NOMO-1 treated with dmso at 0.1 percent for 144 hours (cell line): ENCODE measurements at regions not wholly inside any gene's neighbourhood (a gene's known extent, or its start where the extent isn't known, plus 50 kb on each side); places are given as distances from the start of the nearest gene placed in this dataset.

ENCODE experiments used
- DNase-seq: peaks from one replicate; lab custom pipeline; 2025; ENCODE audit not compliant: unreplicated experiment; lab: John Stamatoyannopoulos, UW

DNA sequence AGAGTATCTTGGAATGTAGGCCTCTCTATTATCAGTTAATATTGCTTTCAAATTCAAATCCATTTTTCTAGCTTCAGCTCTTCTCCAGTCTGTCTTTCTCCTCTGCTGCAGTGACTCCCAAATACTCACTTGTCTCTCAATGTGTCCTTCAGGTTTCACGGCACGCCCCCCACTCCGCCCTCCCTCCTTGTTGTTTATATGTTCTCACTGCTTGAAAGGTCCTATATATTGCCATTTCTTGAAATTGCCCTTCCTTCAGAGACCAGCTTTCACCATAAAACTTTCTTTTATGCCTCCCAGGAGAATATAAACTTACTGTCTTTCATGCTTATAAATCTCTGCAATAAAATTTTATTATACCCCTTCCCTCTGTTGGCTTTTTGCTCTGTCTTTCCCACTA, 668.2 kb downstream of the CCSER2 start:
- no peak for DNase-seq

DNA sequence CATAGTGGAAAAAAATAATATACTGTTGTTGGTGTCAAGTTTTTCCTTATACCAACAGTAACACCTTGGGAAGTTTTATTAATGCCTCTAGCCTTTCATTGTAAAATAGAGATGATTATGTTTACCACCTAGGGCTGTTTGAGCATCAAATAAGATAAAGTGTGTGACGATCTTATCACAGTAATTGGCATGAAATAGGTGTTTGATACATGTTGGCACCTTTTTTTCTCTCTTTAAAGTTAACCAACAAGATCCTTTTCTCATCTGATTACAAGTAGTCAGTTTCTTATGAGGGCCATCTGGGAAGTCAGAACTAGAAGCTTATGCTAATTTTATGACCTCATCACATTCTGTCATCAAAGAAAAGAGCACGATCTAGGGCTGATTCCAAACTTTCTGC, 669.5 kb downstream of the CCSER2 start:
- no peak for DNase-seq

DNA sequence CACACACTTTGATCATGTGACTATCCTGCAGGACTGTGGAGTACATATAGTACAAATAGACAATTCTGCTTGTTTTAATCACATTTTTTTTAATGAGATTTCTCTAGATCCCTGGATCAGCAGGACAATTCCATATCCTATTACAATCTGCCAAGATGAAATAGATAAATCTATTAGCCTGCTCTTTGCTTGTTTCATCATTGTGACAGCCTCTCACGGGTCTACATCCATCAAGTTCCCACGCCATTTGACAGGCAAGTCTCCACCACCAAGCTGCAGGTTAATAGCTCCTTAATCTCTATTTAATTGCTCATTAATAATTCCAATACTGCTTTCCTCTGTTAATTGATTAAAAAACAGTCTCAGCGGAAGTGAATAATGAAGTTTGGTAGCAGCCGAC, 671.5 kb downstream of the CCSER2 start:
- no peak for DNase-seq

DNA sequence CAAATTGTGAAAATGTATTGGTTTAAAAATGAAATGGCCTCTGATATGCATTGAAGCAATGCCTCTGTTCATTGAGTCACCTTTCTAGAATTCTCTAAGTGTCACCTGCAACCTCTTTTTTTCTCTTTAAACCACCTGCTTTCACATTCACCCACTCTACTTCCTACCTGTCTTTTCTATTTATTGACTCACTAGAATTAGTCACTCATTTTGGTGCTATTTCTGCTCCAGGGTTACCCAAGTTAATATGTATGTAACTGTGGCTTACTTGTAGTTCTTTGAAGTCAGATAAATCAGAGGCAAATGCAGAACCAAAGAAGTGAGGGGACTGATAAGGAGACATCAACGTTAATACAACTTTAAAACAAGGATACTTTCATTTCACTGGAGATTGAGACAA, 674.7 kb downstream of the CCSER2 start:
- no peak for DNase-seq

DNA sequence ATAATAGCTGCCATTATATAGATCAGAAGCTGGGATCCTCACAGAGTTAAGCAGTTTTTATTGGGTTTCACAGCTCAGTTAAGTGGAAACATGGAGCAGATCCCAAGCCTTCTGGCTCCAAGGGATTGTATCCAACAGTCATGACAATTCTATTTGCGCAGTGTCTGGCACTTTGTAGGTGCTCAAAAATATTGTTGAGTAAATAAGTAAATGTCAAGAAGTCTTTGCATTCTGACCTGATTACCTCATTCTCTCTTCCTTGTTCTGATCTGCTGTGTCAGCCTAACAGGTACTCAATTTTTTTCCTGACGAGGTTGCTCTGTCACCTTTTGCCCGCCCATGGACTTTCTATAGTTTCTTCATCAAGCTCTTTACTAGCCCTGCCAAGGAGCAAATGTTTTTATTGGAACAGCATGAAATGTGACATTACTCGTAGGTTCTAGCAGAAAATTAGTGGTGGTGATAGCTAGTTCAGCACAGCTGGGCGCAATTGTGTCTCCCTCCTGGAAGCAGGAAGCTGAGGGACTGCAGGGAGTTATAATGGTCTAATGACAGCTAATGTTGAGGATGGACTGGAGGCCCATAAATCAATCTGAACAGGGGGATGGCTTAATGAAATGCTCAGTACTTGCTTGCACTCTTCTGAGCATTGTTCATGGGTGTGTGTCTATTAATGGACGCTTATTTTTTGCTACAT, 680.2 kb downstream of the CCSER2 start:
- DNase-seq = no peak

DNA sequence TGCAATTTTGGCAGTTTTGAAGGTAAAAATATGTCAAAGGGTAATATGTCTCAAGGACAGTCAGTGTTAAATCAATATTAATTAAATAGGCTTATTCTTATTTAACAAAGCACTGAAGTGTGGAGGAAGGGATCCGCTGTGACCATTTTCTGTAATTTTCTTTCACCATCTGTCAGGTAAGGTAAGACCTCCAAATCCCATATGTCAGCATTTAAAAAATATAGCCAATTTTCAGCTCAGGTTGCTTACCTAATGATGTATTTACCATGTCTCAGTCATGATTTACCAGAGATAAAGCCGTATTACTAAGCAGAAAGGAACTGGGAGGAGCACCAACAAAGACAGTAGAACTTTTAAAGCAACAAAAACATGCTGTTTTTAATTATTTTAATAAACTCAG, 683.9 kb downstream of the CCSER2 start:
- no peak for DNase-seq

DNA sequence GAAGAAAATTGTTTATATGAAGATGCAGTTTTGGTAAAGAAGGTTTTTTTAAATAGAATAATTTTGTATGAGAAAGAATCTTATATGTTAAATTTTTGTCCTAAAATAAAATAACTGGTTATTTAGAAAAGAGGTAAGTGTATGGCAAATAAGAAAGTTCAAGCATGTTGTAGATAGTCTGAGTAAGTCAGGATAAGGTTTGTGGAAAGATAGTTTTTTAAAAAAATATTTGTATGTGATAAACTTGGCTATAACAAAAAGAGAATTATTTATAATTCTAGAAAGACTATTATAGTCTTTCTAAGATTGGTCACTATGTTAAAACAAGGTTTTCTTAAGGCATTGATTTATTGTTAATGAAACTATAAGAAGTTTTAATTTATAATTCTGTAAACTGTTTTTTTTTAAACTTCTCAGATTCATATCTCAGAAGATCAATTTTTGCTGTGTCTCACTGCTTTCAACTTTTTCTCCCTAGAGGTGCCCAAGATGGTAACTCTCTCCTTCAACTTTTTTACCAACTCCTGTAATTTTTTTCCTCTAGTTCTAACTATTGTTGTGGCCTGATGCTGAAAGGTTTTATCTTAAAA, 698.6 kb downstream of the CCSER2 start:
- no peak for DNase-seq

DNA sequence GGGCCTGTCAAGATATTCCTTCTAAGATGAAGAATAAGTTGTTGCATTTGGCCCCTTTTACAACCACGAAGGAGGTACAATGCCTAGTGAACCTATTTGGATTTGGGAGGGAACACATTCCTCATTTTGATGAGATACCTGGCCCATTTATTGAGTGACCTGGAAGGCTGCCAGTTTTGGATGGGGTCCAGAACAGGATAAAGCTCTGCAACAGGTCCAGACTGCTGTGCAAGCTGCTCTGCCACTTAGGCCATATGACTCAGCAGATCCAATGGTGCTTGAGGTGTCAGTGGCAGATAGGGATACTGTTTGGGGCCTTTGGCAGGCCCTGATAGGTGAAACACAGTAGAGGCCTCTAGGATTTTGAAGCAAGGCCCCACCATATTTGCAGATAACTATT, 704.6 kb downstream of the CCSER2 start:
- no peak for DNase-seq

DNA sequence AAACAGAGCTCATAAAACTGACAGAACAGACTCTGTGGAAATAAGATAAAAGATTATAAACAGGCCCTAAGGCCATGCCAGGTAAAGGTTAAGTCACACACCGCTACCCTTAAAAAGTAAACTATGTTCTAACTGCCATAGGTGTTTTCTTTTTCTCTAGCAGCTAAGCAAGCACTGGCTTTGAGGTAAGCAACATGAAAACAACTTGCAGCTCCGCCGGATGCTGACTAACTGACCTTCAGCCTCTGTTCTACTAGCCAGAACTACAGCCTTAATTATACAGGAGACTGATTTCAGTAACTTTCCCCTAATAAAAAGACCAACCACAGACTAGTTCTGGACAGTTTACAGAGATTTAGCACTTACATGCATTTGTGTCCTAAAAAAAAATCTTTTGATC, 708.3 kb downstream of the CCSER2 start:
- DNase-seq = no peak

DNA sequence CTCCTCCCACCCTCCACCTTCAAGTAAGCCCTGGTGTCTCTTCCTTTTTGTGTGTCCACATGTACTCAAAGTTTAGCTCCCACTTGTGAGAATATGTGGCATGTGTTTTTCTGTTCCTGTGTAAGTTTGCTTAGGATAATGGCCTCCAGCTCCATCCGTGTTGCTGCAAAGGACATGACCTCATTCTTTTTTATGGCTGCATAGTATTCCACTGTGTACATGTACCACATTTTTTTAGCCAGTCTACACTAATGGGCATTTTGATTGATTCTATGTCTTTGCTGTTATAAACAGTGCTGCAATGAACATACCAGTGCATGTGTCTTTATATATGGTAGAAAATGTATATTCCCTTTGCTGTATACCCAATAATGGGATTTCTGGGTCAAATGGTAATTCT, 710.9 kb downstream of the CCSER2 start:
- DNase-seq = no peak

DNA sequence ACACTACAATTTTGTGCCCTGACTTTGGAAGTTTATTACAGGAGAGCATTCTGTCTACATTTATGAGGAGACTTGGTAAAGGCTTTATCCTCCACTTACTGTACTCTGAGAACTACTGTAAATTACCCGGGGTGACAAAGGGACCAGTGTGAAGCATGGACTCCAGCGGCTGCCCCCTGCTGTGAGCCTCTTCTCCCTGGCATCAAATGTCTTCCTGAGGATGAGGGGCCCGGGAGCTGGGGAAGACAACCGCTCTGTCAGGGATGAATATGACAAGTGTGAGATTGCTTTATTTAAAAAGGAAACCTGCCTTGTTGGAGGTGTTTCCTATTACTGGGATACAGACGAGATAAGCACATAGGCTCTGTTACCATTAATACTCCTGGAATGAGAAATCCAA, 714.8 kb downstream of the CCSER2 start:
- DNase-seq = no peak

DNA sequence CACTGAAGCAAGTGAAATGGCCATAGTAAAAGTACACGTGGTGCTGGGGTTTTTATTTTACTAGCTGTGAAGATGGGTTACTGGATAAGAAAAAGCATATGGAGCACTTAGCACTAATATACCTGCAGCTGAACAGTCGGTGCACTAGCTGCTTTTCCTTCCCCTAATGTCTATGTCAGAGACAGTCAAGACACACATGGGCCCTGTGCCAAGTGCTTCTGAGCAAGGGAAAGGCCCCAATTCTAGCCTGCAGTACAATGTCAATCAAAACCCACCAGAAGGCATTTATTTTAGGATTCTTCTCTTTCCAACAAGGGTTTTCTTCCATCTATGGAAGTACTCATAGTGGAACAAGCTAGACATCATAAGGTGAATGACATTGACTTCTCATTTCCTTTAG, 716.7 kb downstream of the CCSER2 start:
- DNase-seq = no peak

DNA sequence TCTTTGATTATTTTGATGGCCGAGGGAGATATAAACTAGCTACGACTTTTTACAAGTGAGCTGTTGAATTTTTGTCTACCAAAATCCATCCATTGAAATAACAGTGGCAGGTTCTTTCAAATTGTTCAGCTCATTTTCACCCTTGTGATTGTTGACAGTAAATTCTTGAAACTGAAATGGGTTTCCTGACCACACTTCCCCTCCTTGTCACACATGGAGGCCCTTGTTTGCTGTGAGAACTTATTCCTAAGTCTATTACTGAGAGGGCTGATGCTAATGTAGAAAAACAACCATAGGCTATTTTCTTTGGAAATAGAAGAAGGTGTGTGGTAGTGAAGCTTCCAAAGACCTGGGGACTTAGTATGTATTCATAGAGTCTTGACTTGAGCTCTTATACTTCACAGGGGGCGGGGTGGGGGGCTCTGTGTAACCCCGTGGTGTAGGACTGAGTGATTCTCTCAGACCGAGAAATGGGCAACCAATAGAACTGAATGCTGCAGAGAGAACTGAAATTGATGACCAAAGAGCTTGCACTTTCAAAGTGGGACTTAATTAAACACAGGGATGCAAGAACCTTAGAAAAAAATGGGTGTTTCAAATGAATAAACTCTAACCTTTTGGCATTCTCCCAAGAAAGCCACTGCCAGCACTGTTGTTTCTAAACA, 718.9 kb downstream of the CCSER2 start:
- no peak for DNase-seq

DNA sequence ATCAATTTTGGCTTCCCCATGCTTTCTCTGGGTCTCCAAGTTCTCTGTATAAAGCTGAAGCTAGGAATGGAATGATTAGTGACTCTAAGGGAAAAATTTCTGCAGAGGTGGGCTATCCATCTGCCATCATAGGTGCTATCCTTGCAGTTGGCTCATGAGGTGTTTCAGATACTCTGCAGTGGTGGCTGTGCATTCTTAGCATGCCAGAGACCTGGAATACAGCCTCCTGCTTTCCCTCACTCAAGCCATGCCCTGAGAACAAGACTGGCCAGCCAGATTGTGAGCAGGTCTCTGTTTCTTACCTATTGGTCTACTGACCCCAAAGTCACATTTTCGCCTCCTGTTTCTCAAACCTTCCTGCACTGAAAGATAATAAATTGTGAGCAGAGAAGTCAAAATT, 719.6 kb downstream of the CCSER2 start:
- DNase-seq = no peak

DNA sequence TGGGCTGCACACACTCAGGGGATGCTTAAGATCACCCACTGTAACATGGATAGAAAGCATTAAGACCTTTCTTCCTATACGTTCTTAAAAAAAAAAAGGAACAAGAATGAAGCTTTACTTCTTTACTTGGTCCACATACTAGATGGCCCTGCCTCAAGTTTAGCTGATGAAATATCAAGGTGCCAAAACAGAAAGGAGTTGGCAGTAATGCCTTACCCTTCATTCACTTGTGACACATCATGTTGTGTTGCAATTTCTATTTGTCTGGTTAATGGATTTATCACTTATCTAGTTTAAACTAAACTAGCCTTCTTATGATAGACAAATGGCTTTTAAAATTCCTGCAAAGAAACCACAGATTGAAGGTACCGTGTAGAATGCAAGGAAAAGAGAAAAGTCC, 720.3 kb downstream of the CCSER2 start:
- DNase-seq = no peak

DNA sequence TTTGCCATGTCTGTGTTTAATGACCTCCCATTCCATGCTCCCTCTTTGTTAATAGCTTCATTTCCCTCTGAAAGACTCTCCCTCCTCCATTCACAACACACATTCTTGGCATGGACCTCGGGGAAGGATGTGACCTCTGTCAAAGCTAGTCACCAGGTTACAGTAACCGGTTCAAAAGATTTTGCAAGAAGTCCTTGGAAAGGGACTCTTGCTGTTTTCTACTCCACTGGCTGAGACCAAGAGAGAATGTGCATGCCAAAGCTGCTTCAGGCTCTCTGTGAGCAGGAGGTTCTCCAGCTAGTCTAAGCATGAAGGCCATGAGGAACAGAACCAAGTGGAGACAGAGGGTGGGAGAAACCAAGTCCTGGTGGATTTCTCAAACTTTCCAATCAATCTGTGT, 732.6 kb downstream of the CCSER2 start:
- DNase-seq = no peak

DNA sequence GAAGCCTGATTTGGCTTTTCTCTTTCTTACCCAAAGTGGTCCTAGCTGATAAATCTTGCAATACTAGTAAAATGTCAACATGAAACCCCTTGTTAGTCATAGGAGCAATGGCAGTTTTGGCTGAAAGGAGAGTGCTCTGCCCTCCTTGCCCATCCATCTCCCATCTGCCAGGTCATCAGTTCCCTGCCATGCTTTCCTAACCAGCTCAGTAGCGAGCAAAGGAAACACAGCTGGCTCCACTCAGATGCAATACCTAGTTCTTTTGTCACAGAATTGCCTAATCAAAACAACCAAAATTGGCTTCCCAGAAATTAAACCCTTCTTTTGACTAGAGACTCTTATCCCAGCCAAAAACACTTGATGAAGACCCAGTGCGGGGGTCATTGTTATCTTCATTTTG, 733.0 kb downstream of the CCSER2 start:
- no peak for DNase-seq

DNA sequence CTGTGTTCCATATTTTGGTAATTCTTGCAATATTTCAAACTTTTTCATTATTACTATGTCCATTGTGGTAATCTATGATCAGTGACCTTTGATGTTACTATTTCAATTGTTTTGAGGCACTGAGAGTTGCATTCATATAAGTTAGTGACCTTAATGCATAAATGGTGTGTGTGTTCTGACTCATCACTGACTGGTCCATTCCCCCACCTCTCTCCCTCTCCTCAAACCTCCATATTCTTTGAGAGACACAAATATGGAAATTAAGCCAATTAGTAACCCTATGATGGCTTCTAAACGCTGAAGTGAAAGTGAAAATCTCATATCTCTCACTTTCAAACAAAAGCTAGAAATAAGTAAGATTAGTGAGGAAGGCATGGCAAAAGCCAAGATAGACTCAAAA, 739.6 kb downstream of the CCSER2 start:
- DNase-seq = no peak

DNA sequence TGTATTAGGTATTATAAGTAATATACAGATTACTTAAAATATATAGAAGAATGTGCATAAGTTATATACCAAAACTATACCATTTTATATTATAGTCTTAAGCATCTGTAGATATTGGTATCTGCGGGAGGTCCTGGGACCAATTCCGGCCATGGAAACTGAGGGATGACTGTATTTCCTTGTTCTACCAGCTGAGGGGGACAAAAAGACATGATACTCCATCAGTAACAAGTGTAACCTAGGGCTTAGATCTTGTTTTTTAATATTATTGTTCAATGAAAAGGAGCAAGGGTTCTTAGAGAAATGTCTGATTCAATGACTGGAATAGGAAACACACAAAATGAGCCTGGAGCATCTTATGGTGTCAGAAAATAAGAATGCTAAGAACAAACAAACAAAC, 752.5 kb downstream of the CCSER2 start:
- no peak for DNase-seq

DNA sequence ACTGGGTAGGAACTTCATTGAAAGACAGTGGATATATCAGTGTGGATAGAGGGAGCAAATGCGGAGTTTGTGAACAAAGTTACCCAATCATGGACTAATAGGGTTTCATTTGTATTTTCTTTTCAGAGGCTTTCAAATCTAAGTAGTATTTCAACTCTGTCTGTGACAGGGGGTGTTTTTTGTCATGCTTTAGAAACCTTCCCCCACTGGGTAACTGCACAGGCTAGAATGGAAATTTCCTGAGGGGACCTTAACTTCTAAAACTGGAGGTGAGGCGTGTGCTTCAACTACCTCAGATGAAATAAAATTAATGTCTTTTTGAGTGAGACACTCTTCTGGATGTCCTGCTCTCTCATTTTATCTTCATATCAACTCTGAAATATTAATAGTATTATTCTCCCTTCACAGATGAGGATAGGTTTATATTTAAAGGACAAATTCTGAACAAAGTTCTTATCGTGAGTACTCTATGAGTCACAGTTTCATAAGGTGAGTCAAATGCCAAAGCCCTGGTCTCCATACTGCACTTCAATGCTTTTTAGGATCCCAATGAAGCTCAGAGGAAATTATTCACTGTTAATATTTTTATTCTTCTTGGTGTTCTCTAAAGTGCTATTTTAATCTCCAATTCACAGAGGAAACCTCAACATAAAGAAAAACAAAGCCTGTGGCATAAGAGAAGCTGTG, 770.6 kb downstream of the CCSER2 start:
- no peak for DNase-seq

DNA sequence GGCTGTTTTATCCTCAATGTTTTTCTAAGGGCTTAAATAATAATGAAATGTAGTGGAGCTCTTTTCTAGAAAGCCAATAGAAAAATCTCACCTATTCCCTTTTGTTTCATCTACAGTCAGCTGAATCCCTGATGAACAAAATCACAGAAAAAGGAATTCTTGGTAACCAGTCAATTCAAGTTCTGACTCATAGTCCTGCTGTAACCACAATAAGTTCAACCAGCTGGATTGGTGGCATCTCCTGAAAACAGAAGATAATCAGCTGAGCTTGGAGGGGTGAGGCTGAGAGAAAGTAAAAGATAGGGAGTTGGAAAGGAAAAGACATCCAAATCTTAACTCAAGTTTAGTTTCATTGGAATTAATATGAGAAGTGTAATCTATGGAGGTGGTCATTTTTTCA, 772.1 kb downstream of the CCSER2 start:
- no peak for DNase-seq

DNA sequence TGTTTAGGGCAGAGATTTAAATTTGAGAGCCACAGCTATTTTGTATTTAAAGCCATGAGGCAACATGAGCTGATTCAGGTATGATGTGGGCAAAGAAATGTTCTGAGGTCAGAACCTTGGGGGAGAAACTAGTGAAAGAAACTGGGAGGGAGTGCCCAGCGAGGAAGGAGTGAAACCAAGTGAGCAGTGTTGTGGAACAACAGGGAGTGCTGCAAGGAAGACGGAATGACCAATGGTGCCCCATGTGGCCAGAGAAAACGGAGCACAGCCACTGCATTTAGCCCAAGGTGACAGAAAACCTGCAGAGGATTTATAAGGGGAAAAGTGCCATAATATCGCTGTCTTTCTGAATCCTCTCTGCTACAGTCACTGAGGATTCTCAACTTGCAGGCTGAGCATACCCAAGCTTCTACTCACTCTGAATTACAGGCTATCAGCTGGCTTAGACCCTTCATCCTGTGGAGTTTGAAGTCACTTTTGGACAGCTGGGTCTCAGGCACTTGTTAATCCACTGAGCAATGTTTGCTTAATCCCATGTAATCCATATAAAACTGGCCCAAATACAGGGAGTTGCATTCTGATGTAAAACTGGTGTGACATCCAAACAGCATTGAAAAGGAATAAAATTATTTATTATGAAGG, 777.3 kb downstream of the CCSER2 start:
- DNase-seq = no peak
